ENCODE measurements at regions not wholly inside any gene's neighbourhood (a gene's known extent, or its start where the extent isn't known, plus 50 kb on each side); places are given as distances from the start of the nearest gene placed in this dataset.
A peak's percentile ranks its signal among the peaks of the same experiment; 100 is the strongest.
"Not testable (repeated sequence)": the region's sequence is repeated elsewhere in the genome, so short reads cannot be mapped to it uniquely, and the experiment has no call there.

GRCh38 chr11:128148208-128148607 is 439.1 kb downstream of the ETS1 start:
- no peak for DNase-seq

DNA sequence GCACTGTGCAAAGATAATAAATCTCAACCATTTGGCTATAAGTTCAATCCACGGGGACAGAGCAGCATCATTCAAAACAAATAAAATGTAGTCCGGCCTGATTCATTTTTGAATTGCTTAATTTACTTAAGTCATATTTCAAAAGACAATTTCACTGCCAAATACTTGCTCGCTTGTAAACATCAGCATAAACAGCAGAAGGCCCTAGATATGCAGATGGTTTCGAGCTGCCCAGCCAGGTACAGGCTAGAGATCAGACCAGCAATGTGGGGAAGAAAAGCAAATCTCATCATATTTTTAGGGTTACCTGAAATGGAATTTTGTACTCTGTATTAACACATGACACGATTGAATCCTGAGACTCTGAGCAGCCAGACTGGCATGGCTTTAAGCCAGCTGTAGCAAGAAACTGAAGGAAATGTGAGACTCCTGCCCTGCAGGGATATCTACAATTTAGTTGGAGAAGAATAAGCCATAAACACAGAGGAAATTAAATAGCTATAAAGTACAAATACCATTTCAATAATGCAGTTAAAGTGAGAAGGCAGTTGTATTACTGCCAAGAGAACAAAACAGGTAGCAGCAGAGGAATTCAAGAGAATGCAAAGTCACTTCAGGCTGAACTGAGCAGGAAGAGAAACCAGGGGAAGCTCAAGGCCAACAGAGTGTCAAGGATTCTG is 440.3 kb downstream of the ETS1 start:
- DNase-seq, result no peak

GRCh38 chr11:128140293-128140692 is 447.1 kb downstream of the ETS1 start:
- not testable (repeated sequence) for DNase-seq

DNA sequence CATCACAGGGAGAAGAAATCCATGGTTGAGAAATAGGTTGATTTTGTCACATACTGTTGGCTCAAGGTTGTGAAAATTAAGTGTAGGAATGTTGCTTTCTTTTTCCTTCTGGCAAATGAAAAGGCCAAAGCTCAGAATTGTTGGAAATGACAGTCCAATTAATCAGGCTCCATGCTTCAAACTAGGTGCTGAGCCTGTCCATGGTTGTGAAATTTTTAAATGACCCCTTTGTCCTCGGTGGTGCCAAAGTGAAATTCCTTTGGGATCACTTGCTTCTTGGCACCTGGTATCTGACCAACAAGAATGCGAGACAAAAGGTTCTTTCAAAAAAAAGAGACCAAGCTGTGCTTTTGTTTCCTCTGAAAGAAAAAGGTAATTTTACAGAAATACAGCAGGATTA is 451.9 kb downstream of the ETS1 start:
- no peak for DNase-seq

GRCh38 chr11:128133501-128133900 is 453.9 kb downstream of the ETS1 start:
- no peak for DNase-seq

GRCh38 chr11:128130052-128130451 is 457.3 kb downstream of the ETS1 start:
- DNase-seq, result no peak

DNA sequence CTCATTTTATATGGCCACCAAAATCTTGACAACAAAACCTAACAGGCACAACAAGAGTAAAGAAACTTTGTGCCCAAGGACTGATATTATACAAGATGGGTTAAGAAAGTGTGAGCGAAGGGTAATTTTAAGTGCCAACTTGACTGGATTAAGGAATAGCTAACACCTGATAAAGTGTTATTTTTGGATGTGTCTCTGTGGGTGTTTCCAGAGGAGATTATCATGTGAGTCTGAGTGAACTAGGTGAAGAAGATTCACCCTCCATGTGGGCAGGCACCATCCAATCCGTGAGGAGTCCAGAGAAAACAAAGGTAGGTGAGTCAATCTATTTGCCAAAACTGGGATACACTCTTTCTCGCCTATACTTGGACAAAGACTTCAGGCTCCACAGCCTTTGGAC is 461.6 kb downstream of the ETS1 start:
- no peak for DNase-seq

GRCh38 chr11:128116885-128117284 is 470.5 kb downstream of the ETS1 start:
- peak; percentile 15 for DNase-seq

DNA sequence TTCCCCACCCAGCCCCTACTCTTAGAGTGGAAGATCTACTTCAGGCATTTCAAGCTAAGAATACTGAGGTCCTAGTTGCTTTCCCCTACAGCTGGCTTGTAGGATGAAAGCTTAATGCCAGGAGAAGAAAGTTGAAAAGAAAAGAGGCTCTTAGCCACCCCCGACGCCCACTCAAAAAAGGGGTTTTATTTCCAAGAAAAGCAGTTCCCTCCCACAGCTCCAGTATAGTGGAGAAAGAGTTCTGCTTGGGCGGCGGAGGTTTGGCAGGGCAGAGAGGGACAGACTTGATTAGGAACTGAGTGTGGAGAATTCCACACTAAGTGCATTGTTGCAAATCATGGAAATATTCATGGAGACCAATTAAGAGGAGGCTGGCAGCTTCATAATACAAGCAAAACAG is 470.9 kb downstream of the ETS1 start:
- DNase-seq, result no peak

DNA sequence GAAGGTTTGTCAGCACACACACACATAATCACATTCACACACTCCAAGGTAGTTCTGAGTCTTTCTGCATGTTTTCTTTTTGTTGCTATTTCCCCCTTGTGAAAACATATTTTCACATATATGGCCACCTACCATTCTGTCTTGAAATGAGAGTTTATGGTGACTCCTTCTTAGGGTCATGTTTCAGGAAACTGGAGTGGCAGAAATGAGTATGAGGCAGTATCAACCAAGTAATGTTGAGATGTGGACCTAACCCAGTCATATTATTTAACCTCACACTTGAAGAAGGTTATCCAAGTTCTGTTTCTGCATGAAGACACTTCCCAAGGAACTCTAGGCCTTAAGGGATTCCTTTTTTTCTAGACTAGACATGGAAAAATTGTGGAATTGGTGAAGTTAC is 481.4 kb downstream of the ETS1 start:
- DNase-seq, result no peak

DNA sequence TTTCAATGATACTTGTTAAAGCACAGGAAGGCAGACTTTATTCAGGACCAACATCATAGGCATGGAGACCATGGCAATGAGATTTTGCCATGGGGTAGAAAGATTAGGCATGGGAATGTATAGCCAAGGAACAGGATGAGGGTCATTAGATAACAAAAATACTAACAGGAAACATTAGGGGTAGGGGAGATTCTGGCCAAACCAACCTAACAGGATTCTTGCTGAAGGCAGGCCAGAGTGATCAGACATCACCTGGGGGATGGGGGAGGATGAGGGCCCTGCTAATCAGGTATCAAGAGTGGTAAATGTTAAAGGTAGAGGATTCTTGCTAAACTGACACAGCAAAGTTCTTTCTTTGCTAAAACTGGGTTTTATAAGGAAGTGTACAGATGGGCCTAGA is 481.8 kb downstream of the ETS1 start:
- no peak for DNase-seq

GRCh38 chr11:128103278-128103873 is 484.0 kb downstream of the ETS1 start:
- no peak for DNase-seq

DNA sequence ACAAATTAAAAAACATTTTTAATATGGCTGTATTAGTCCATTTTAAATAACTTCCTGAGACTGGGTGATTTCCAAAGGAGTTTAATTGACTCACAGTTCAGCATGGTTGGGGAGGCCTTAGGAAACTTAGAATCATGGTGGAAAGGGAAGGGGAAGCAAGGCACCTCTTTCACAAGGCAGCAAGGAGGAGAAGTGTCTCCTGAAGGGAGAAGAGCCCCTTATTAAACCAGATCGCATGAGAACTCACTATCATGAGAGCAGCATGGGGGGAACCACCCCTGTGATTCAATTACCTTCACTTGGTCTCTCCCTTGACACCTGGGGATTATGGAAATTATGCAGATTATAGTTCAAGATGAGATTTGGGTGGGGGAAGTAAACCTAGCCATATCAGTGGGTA is 488.6 kb downstream of the ETS1 start:
- no peak for DNase-seq

DNA sequence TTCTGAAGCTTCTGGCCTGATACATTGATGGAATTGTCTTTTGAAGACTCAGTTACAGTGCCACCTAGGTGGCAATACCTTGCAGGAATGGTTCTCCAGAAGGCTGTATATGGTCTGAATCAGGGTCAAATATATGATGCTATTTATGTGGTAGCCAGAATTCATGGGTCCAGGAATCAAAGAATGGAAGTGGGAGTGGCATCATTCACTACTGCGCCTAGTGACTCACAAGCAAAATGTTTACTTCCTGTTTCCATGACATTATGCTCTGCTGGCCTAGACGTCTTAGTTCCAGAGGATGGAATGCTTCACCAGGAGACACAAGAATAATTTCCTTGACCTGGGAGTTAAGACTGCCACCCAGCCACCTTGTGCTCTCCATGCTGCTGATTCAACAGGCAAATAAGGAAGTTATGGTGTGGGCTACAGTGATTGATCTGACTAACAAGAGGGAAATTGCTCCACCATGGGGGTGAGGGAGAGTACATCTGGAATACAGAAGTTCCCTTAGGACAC is 491.8 kb downstream of the ETS1 start:
- no peak for DNase-seq

GRCh38 chr11:128093689-128094088 is 493.7 kb downstream of the ETS1 start:
- no peak for DNase-seq

DNA sequence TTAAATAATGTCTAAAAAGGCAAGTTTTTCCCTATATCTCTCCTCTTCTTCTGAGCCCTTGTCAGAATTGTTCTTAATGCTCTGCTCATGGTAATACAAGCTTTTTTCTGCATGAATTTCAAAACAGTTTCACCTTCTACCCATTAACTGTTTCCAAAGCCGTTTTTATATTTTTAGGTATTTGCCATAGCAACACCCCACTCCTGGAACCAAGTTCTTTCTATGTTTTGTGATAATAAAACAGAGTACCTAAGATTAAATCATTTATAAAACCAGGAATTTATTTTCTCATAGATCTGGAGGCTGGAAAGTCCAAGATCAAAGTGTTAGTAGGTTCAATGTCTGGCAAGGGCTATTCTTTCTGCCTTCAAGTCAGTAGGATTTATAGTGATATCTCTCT is 497.4 kb downstream of the ETS1 start:
- DNase-seq, result no peak

- no peak for DNase-seq
These were observed 500.6 kb downstream of the ETS1 start for GRCh38 chr11:128086794-128087193.

- DNase-seq, result no peak
These were observed 502.1 kb downstream of the ETS1 start for GRCh38 chr11:128085276-128085675.

DNA sequence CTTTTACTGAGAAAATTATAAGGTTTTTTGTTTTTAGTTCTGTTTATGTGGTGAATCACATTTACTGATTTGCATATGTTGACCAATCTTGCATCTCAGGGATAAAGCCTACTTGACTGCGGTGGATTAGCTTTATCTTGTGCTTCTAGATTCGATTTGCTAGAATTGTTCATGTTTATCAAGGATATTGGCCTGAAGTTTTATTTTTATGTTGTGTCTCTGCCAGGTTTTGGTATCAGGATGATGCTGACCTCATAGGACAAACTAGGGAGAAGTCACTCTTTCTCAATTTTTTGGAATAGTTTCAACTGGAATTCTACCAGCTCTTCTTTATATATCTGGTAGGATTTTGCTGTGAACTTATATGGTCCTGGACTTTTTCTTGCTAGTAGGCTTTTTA is 504.8 kb downstream of the ETS1 start:
- no peak for DNase-seq

DNA sequence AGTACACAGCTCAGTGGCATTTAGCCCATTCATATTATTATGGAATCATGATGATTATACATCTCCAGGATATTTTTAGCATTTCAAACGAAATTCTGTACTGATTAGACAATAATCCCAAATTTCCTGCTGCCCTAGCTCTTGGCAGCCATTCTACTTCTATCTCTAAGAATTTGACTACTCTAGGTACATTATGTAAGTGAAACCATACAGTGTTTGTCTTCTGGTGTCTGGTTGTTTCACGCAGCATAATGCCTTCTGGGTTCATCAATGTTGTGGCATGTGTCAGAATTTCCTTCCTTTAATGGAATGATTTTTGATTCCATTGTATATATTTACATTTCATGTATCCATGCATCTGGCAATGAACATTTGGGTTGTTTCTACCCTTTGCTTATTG is 517.7 kb downstream of the ETS1 start:
- no peak for DNase-seq

DNA sequence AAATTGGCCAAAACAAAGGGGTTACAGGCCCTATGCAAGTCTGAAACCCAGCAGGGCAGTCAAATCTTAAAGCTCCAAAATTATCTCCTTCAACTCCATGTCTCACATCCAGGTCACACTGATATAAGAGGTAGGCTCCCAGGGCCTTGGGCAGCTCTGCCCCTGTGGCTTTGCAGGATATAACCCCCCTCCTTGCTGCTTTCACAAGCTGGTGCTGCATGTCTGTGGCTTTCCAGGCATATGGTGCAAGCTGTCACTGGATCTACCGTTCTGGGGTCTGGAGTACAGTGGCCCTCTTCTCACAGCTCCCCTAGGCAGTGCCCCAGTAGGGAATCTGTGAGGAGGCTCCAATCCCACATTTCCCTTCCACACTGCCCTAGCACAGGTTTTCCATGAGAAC is 519.6 kb downstream of the ETS1 start:
- DNase-seq, result no peak

DNA sequence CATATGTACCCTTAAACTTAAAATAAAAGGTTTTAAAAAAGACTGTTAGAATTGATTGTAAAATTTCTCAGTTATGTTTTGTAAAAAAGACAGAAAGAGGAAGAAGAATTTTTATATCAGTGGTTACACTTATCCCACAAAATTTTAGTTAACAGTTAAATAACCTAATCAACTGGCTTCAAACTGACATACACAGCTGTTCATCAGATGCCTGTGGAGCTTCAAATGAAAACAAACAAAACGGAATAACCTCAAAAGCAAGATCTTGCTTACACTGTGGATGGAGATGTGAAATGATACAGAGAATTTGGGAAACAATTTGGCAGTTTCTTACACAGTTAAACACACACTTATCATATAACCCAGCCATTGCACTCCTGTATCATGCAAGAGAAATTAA is 521.0 kb downstream of the ETS1 start:
- DNase-seq, result no peak

DNA sequence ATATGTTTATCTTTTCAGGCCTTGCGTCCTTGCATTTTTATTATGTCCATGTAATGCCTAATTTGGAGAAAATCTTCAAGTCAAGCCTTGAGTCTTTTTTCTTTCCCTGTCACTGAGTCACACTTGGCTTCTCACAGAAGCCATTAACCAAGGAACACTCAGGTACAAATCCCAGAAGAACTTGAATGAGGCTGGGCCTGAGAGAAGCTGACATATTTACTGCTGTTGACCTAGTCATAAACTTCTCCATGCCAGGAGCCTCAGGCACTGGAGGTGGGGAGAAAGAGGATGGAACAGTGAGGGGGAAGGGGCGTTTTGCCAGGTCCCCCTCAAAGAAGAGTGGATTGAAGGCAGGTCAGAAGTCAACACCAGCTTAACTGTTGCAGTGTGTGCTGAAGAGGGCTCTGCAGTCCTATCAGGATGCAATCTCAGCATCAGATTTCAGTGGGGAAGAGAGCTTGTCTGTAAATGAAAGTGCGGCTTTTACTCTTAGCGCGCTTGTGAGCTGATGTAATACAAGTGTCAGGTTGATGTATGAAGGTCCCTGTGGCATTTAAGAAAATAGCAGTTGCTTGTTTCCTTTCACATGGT is 526.0 kb downstream of the ETS1 start:
- DNase-seq, result peak; percentile 97

DNA sequence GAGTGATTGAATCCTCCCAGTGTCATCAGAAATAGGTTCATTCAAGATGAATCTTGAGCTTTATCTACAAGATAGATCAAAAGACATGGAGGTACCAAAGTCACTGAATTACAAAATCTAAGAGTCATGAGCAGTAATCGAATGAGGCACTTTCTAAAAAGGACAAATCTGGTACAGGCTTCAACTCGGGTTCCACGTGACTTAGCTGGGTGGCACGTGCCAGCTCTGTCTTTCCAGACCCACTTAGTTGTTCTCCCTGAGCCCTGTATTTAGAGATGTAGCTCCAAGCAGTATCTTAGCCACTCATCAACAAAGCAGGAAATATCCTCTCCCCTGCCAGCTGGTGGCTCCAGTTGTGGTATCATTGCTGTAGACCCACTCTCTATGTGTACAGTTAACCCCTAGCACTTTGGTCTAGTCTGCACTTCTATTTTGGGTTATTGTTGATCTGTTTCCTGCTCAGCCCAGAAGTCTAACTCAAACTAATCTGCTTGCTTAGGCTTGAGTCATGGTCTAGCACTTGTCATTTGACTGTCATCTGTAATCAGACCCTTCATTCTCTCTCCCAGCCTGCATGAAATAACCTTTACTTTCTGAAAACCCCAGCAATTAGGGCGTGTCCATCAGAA is 528.7 kb downstream of the ETS1 start:
- DNase-seq, result no peak

Measured in DMS79 treated with DMSO at 0.1 percent for 48 hours (cell line).